ENCODE measurements at regions not wholly inside any gene's neighbourhood (a gene's known extent, or its start where the extent isn't known, plus 50 kb on each side); places are given as distances from the start of the nearest gene placed in this dataset.

DNA sequence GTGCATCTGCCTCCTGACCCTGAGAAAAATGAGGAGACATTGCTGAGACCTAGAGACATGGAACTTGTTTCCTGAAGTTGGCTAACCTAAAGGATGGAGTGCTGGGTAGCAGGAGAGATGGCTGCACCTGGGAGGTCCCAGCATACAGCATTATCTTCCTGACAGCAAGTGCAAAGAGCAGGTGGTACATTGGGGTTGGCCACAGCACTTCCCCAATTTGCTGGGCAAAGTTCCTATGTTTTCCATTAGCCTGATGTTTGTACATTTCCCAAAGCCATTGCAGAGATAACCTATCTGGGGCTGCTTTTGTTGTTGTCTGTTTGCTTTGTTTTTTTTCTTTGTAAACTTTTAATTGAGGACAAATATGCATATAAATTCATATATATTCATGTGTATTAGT lies 296.7 kb downstream of the HRH4 start (continued):
- TF ChIP-seq TEAD4 (IDR thresholded peaks at IDR 0.05; ENCODE audit: low read depth, low read length) (no peak), POLR2A (IDR thresholded peaks at IDR 0.05; ENCODE audit: control extremely low read depth in 1 of 2, low read depth in 2 of 2, low read length in 2 of 2) (no peak)
- TF ChIP-seq, protein P1, sequence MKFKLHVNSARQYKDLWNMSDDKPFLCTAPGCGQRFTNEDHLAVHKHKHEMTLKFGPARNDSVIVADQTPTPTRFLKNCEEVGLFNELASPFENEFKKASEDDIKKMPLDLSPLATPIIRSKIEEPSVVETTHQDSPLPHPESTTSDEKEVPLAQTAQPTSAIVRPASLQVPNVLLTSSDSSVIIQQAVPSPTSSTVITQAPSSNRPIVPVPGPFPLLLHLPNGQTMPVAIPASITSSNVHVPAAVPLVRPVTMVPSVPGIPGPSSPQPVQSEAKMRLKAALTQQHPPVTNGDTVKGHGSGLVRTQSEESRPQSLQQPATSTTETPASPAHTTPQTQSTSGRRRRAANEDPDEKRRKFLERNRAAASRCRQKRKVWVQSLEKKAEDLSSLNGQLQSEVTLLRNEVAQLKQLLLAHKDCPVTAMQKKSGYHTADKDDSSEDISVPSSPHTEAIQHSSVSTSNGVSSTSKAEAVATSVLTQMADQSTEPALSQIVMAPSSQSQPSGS (IDR thresholded peaks at IDR 0.05; ENCODE audit: low read length) = no peak
- TF ChIP-seq, protein P2, sequence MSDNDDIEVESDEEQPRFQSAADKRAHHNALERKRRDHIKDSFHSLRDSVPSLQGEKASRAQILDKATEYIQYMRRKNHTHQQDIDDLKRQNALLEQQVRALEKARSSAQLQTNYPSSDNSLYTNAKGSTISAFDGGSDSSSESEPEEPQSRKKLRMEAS (IDR thresholded peaks at IDR 0.05) = no peak
